B cell (primary cell): ENCODE measurements at regions not wholly inside any gene's neighbourhood (a gene's known extent, or its start where the extent isn't known, plus 50 kb on each side); places are given as distances from the start of the nearest gene placed in this dataset.

ENCODE experiments used
- ATAC-seq: fragments of 200-7000 bp; cut with Tn5 transposase; one replicate; pipeline ENCODE4 v1.10.0; 2021; ENCODE audit warnings: low read depth, mild to moderate bottlenecking, moderate number of reproducible peaks, moderate library complexity
- CTCF ChIA-PET: fragments of 350-600 bp; sonication (Branson Sonifier 250); formaldehyde crosslinking; loops from one replicate; lab custom pipeline; 2021; ENCODE audit warnings: antibody characterized with exemption, inconsistent platforms; lab: Charles Lee
- POLR2A ChIA-PET: fragments of 350-600 bp; sonication (Branson Sonifier 250); formaldehyde crosslinking; loops from one replicate; lab custom pipeline; 2021; ENCODE audit warnings: antibody characterized with exemption; lab: Charles Lee
- DNase-seq: peaks from one replicate; pipeline ENCODE4 v3.0.0; 2013
- H2AFZ ChIP-seq: 2 replicates; pipeline ENCODE4 v1.6.1; 2012; ENCODE audit warnings: mild to moderate bottlenecking, low read depth, low read length; ENCODE audit not compliant: insufficient read depth, poor library complexity, severe bottlenecking
- H3K27ac ChIP-seq, 2 donors: 1 replicate in 1 of 2; 2 replicates in 1 of 2; pipeline ENCODE4 v1.5.1; 2012 to 2013; ENCODE audit warnings: low read length in 2 of 2, mild to moderate bottlenecking in 2 of 2, moderate library complexity in 1 of 2
- H3K27me3 ChIP-seq, 4 experiments: fragments of 200-600 bp in 1 of 4; sonication (generic) in 1 of 4; replicated peaks in 1 of 4; 1 replicate in 2 of 4; 2 replicates in 2 of 4; pipeline versions ENCODE4 v1.6.1 to v1.7.0; 2013 to 2016; ENCODE audit warnings: low read length in 3 of 4, mild to moderate bottlenecking in 2 of 4, mixed read lengths in 1 of 4, moderate library complexity in 1 of 4; ENCODE audit not compliant: insufficient read depth in 4 of 4, control insufficient read depth in 3 of 4; ENCODE audit errors: control extremely low read depth in 1 of 4
- H3K36me3 ChIP-seq, 2 experiments: replicated peaks in 1 of 2; 1 replicate in 1 of 2; 2 replicates in 1 of 2; pipeline versions ENCODE4 v1.6.1 to v1.7.1; 2013; ENCODE audit warnings: low read length in 1 of 2; ENCODE audit not compliant: insufficient read depth in 2 of 2, control insufficient read depth in 1 of 2; ENCODE audit errors: control extremely low read depth in 1 of 2, extremely low read depth in 1 of 2
- H3K4me1 ChIP-seq, 2 donors: fragments of 200-600 bp in 1 of 2; sonication (generic) in 1 of 2; 1 replicate in 1 of 2; 2 replicates in 1 of 2; pipeline versions ENCODE4 v1.5.1 to v1.6.1; 2013 to 2017; ENCODE audit warnings: low read length in 2 of 2; ENCODE audit not compliant: control insufficient read depth in 2 of 2, insufficient read depth in 2 of 2
- H3K4me2 ChIP-seq: replicated peaks from 2 replicates; pipeline ENCODE3; 2012; ENCODE audit warnings: mild to moderate bottlenecking, low read depth, low read length; ENCODE audit not compliant: poor library complexity, severe bottlenecking
- H3K4me3 ChIP-seq, 5 experiments: fragments of 200-600 bp in 1 of 5; sonication (generic) in 1 of 5; 1 replicate in 3 of 5; 2 replicates in 2 of 5; pipeline versions ENCODE4 v1.5.1 to v1.7.0; 2011 to 2016; ENCODE audit warnings: low read length in 4 of 5, mild to moderate bottlenecking in 4 of 5, low read depth in 2 of 5, control low read depth in 1 of 5, moderate library complexity in 1 of 5; ENCODE audit not compliant: insufficient read depth in 1 of 5; ENCODE audit errors: control extremely low read depth in 1 of 5, extremely low read depth in 1 of 5
- H3K79me2 ChIP-seq: fragments of 200-600 bp; sonication (generic); one replicate; pipeline ENCODE4 v1.6.0; 2016; ENCODE audit warnings: low read length; ENCODE audit not compliant: control insufficient read depth, insufficient read depth
- H3K9ac ChIP-seq: fragments of 200-600 bp; sonication (generic); 2 replicates; pipeline ENCODE4 v1.6.1; 2017; ENCODE audit warnings: mild to moderate bottlenecking, low read length, moderate library complexity
- H3K9me3 ChIP-seq, 3 donors: one replicate each; pipeline versions ENCODE4 v1.6.1 to v1.7.1; 2013; ENCODE audit warnings: low read length in 2 of 3; ENCODE audit not compliant: control insufficient read depth in 2 of 3, insufficient read depth in 1 of 3; ENCODE audit errors: control extremely low read depth in 1 of 3
- H4K20me1 ChIP-seq: 2 replicates; pipeline ENCODE4 v1.6.0; 2012; ENCODE audit warnings: mild to moderate bottlenecking, low read length; ENCODE audit not compliant: insufficient read depth, control insufficient read depth, poor library complexity, severe bottlenecking
- H3K27ac Mint-ChIP-seq: one replicate; pipeline ENCODE4 v1.8.0; 2021; ENCODE audit warnings: mixed read lengths
- H3K27me3 Mint-ChIP-seq: one replicate; pipeline ENCODE4 v1.8.0; 2021; ENCODE audit warnings: mixed read lengths
- H3K4me1 Mint-ChIP-seq: one replicate; pipeline ENCODE4 v1.8.0; 2021; ENCODE audit warnings: mixed read lengths
- H3K4me3 Mint-ChIP-seq: one replicate; pipeline ENCODE4 v1.8.0; 2021; ENCODE audit warnings: mixed read lengths
- H3K9me3 Mint-ChIP-seq: one replicate; pipeline ENCODE4 v1.8.0; 2022; ENCODE audit warnings: mixed read lengths; ENCODE audit not compliant: insufficient read depth
- EZH2 ChIP-seq: IDR thresholded peaks from 2 replicates; pipeline ENCODE4 v1.6.1; 2012; ENCODE audit warnings: borderline replicate concordance, low read depth, mild to moderate bottlenecking, moderate library complexity, low read length; ENCODE audit not compliant: insufficient read depth, poor library complexity, severe bottlenecking
- WGBS: methylation state at CpG from one replicate; pipeline ENCODE4 v1.1.5; 2013; ENCODE audit warnings: missing lambda C conversion rate; ENCODE audit not compliant: insufficient coverage; 5-methylcytosine and 5-hydroxymethylcytosine counted together
- intact Hi-C: fragments of 100-400 bp; cut with micrococcal nuclease; formaldehyde crosslinking; loops from one replicate; pipeline ENCODE4 v1.10.0; 2022
- TF ChIP-seq, protein P1 (sequence below): fragments of 200-600 bp; IDR thresholded peaks from one replicate; pipeline ENCODE4 v1.8.0; 2022; ENCODE audit warnings: antibody characterized with exemption, mild to moderate bottlenecking

DNA sequence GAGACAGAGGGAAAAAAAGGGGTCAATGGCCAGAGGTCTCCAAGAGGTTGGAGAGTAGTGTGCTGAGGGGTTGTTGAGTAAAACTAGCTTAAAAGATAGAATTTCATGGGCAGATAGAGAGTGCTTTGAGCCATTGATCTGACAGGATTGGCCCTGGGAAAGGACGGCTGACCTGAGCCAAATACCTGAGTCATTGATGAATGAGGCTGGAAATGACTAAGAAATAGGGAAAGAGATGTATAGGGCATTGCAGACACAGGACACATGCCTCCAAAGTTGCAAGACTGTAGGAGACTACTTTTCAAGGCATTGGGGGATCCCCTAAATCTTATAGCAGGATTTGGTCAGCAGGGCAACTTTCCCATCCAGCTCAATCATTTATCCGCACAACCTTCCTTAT is 168.7 kb downstream of the ABCC12 start:
- POLR2A ChIA-PET, result no interaction called here
- no peaks in the 10 kb centered on the region for H3K9me3 Mint-ChIP-seq
- ATAC-seq, result no peak

DNA sequence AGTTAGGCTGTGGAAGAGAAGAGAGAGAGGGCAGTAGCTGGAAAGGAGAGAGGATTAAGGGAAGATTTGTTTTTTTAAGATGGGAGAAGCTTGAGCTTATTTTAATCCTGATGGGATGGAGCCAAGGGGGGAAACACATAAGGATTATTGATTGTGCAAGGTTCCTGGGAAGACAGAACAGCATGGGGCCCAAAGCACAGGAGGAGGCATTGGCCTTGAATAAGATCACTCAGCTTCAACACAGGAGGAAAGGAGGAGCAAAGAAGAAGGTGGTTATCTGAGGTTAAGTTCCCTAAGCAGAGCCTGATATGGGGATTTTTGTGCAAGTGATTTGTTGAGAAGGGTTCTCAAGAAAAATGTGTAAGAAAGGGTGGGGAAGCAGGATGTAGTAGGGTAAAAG is 169.8 kb downstream of the ABCC12 start:
- H3K27me3 ChIP-seq, result peaks cover 0 to 3% (median 0%) of the 10 kb centered on the region in 4 experiments
- ChIA-PET POLR2A (no interaction called here), CTCF (no interaction called here)
- H3K4me2 ChIP-seq, result no peak overlapping the region
- no peak overlapping the region for H3K4me3 ChIP-seq
- ATAC-seq (no peak), DNase-seq (no peak)
- intact Hi-C loops, result no loop called here
- H3K4me1 ChIP-seq, result no peaks in the 10 kb centered on the region
- no peak overlapping the region for H3K9ac ChIP-seq
- Mint-ChIP-seq H3K9me3 (no peaks in the 10 kb centered on the region), H3K27ac (no peak overlapping the region), H3K4me3 (no peak overlapping the region), H3K27me3 (peaks cover 38% of the 10 kb centered on the region), H3K4me1 (no peaks in the 10 kb centered on the region)
- H4K20me1 ChIP-seq, result no peaks in the 10 kb centered on the region
- TF ChIP-seq EZH2, result no peak
- TF ChIP-seq, protein P1, sequence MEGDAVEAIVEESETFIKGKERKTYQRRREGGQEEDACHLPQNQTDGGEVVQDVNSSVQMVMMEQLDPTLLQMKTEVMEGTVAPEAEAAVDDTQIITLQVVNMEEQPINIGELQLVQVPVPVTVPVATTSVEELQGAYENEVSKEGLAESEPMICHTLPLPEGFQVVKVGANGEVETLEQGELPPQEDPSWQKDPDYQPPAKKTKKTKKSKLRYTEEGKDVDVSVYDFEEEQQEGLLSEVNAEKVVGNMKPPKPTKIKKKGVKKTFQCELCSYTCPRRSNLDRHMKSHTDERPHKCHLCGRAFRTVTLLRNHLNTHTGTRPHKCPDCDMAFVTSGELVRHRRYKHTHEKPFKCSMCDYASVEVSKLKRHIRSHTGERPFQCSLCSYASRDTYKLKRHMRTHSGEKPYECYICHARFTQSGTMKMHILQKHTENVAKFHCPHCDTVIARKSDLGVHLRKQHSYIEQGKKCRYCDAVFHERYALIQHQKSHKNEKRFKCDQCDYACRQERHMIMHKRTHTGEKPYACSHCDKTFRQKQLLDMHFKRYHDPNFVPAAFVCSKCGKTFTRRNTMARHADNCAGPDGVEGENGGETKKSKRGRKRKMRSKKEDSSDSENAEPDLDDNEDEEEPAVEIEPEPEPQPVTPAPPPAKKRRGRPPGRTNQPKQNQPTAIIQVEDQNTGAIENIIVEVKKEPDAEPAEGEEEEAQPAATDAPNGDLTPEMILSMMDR, result no peak
- no peak overlapping the region for H2AFZ ChIP-seq
- no peaks in the 10 kb centered on the region for H3K79me2 ChIP-seq
- H3K9me3 ChIP-seq, result peaks cover 0 to 2% (median 0%) of the 10 kb centered on the region in 3 donors
- no peaks in the 10 kb centered on the region for H3K36me3 ChIP-seq
- H3K27ac ChIP-seq, result no peak overlapping the region

More for the DNA sequence above, 168.7 kb downstream of the ABCC12 start:
- Histone ChIP-seq H3K4me1 (no peaks in the 10 kb centered on the region), H3K36me3 (no peaks in the 10 kb centered on the region), H3K4me3 (no peak overlapping the region), H2AFZ (no peak overlapping the region), H3K9ac (no peak overlapping the region), H3K79me2 (no peaks in the 10 kb centered on the region), H3K27me3 (peaks cover 0 to 3% (median 0%) of the 10 kb centered on the region in 4 experiments), H3K4me2 (no peak overlapping the region), H3K9me3 (peaks cover 0 to 2% (median 0%) of the 10 kb centered on the region in 3 donors), H4K20me1 (no peaks in the 10 kb centered on the region), H3K27ac (no peak overlapping the region)
- Mint-ChIP-seq H3K27ac (no peak overlapping the region), H3K4me1 (no peaks in the 10 kb centered on the region), H3K4me3 (no peak overlapping the region), H3K27me3 (peaks cover 38% of the 10 kb centered on the region)
- TF ChIP-seq, protein P1, result no peak
- TF ChIP-seq EZH2, result no peak
- WGBS, result 75% methylated on average over 1 of the region's 2 CpGs
- intact Hi-C loops, result no loop called here
- DNase-seq, result no peak
- CTCF ChIA-PET, result no interaction called here
